ENCODE measurements at regions not wholly inside any gene's neighbourhood (a gene's known extent, or its start where the extent isn't known, plus 50 kb on each side); places are given as distances from the start of the nearest gene placed in this dataset.

DNA sequence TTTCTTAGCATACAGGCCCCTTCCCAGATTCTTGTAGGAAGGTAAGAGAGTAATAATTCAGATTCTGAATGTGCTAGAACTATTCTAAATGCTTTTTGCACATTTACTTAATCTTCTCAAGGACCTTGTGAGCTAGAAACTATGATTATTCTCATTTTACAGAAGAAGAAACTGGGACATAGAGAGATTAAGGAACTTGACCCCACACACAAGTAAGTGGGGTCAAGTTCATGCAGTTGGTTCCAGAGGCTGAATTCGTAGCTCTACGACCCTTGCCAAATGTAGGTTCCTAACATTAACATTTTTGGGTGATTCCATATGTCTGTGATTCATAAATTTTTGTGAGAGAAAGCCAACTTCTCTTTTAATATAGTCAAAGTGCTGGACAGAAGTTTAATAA lies 238.1 kb downstream of the LACC1 start:
- Histone ChIP-seq H3K4me3 (ENCODE audit: low read length) (no peak overlapping the region), H2BK5ac (ENCODE audit: low read length) (no peak overlapping the region), H2AK5ac (ENCODE audit: low read length) (no peak overlapping the region), H4K5ac (ENCODE audit: low read length) (no peak overlapping the region), H3K36me3 (ENCODE audit: control insufficient read depth, insufficient read depth, low read length) (no peaks in the 10 kb centered on the region), H3K79me2 (ENCODE audit: control insufficient read depth, insufficient read depth, low read length) (no peaks in the 10 kb centered on the region), H3K27me3 (ENCODE audit: insufficient read depth, low read length, poor library complexity) (no peaks in the 10 kb centered on the region), H4K8ac (ENCODE audit: low read depth, low read length) (no peak overlapping the region), H3K18ac (ENCODE audit: low read length) (no peak overlapping the region), H3K4ac (ENCODE audit: low read depth, low read length) (no peak overlapping the region), H3K79me1 (ENCODE audit: low read length) (no peaks in the 10 kb centered on the region), H3K23ac (ENCODE audit: low read length) (no peak overlapping the region), H2BK120ac (ENCODE audit: low read depth, low read length) (no peak overlapping the region), H3K4me1 (ENCODE audit: control insufficient read depth, low read depth, low read length) (no peaks in the 10 kb centered on the region), H3K9ac (ENCODE audit: low read length) (no peak overlapping the region), H3K27ac (ENCODE audit: low read depth, low read length) (no peak overlapping the region), H3K4me2 (ENCODE audit: low read length) (no peak overlapping the region), H2BK15ac (replicated peaks; ENCODE audit: low read depth) (no peak overlapping the region), H3K56ac (ENCODE audit: low read length) (no peak overlapping the region)
- no CpG with 5 or more reads among the region's 2 CpGs for WGBS (ENCODE audit: extremely low coverage, insufficient coverage, low lambda C conversion rate)
- DNase-seq, result no peak

DNA sequence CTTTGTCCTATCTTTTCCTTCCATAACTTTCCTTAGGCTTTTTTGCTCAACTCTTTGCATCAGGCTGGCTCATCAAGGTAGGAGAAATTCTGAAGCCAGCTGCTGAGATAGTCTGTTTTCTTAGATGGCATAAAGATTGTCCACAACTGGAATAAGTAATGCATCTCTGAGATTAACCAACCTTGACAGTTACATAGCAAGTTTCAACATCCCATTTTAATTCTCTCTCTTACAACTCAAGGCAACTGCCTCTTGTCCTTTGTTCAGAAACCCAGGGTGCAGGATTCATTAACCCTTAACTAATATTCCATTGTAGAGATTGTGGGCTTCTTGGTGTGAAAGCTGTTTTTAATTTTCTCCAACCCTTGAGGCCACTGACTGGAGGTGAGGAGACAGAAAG lies 239.2 kb downstream of the LACC1 start:
- Histone ChIP-seq H3K18ac (ENCODE audit: low read length) (no peak overlapping the region), H3K4ac (ENCODE audit: low read depth, low read length) (no peak overlapping the region), H3K27me3 (ENCODE audit: insufficient read depth, low read length, poor library complexity) (no peaks in the 10 kb centered on the region), H4K5ac (ENCODE audit: low read length) (no peak overlapping the region), H3K27ac (ENCODE audit: low read depth, low read length) (no peak overlapping the region), H2BK5ac (ENCODE audit: low read length) (no peak overlapping the region), H2BK15ac (replicated peaks; ENCODE audit: low read depth) (no peak overlapping the region), H3K23ac (ENCODE audit: low read length) (no peak overlapping the region), H3K4me3 (ENCODE audit: low read length) (no peak overlapping the region), H3K56ac (ENCODE audit: low read length) (no peak overlapping the region), H3K79me2 (ENCODE audit: control insufficient read depth, insufficient read depth, low read length) (no peaks in the 10 kb centered on the region), H2AK5ac (ENCODE audit: low read length) (no peak overlapping the region), H3K36me3 (ENCODE audit: control insufficient read depth, insufficient read depth, low read length) (no peaks in the 10 kb centered on the region), H3K4me1 (ENCODE audit: control insufficient read depth, low read depth, low read length) (no peaks in the 10 kb centered on the region), H3K79me1 (ENCODE audit: low read length) (no peaks in the 10 kb centered on the region), H4K8ac (ENCODE audit: low read depth, low read length) (no peak overlapping the region), H3K4me2 (ENCODE audit: low read length) (no peak overlapping the region), H3K9ac (ENCODE audit: low read length) (no peak overlapping the region), H2BK120ac (ENCODE audit: low read depth, low read length) (no peak overlapping the region)
- no peak for DNase-seq

- no CpG with 5 or more reads among the region's 2 CpGs for WGBS (ENCODE audit: extremely low coverage, insufficient coverage, low lambda C conversion rate)
- Histone ChIP-seq H3K27ac (ENCODE audit: low read depth, low read length) (no peak overlapping the region), H4K8ac (ENCODE audit: low read depth, low read length) (no peak overlapping the region), H3K36me3 (ENCODE audit: control insufficient read depth, insufficient read depth, low read length) (no peaks in the 10 kb centered on the region), H4K5ac (ENCODE audit: low read length) (no peak overlapping the region), H2BK15ac (replicated peaks; ENCODE audit: low read depth) (no peak overlapping the region), H2BK5ac (ENCODE audit: low read length) (no peak overlapping the region), H3K4me3 (ENCODE audit: low read length) (no peak overlapping the region), H2BK120ac (ENCODE audit: low read depth, low read length) (no peak overlapping the region), H3K79me2 (ENCODE audit: control insufficient read depth, insufficient read depth, low read length) (no peaks in the 10 kb centered on the region), H3K56ac (ENCODE audit: low read length) (no peak overlapping the region), H3K79me1 (ENCODE audit: low read length) (no peaks in the 10 kb centered on the region), H3K27me3 (ENCODE audit: insufficient read depth, low read length, poor library complexity) (no peaks in the 10 kb centered on the region), H2AK5ac (ENCODE audit: low read length) (no peak overlapping the region), H3K4me2 (ENCODE audit: low read length) (no peak overlapping the region), H3K4me1 (ENCODE audit: control insufficient read depth, low read depth, low read length) (no peaks in the 10 kb centered on the region), H3K23ac (ENCODE audit: low read length) (no peak overlapping the region), H3K9ac (ENCODE audit: low read length) (no peak overlapping the region), H3K4ac (ENCODE audit: low read depth, low read length) (no peak overlapping the region), H3K18ac (ENCODE audit: low read length) (no peak overlapping the region)
- no peak for DNase-seq
Measured at GRCh38 chr13:44120043-44120442, 240.3 kb downstream of the LACC1 start.

GRCh38 chr13:44120849-44121755 lies 241.4 kb downstream of the LACC1 start:
- Histone ChIP-seq H3K23ac (ENCODE audit: low read length) (no peak overlapping the region), H3K4me3 (ENCODE audit: low read length) (no peak overlapping the region), H3K4ac (ENCODE audit: low read depth, low read length) (no peak overlapping the region), H3K27ac (ENCODE audit: low read depth, low read length) (no peak overlapping the region), H3K56ac (ENCODE audit: low read length) (no peak overlapping the region), H2BK120ac (ENCODE audit: low read depth, low read length) (no peak overlapping the region), H3K4me1 (ENCODE audit: control insufficient read depth, low read depth, low read length) (no peaks in the 10 kb centered on the region), H3K9ac (ENCODE audit: low read length) (no peak overlapping the region), H4K8ac (ENCODE audit: low read depth, low read length) (no peak overlapping the region), H3K27me3 (ENCODE audit: insufficient read depth, low read length, poor library complexity) (no peaks in the 10 kb centered on the region), H3K18ac (ENCODE audit: low read length) (no peak overlapping the region), H3K36me3 (ENCODE audit: control insufficient read depth, insufficient read depth, low read length) (no peaks in the 10 kb centered on the region), H2BK5ac (ENCODE audit: low read length) (no peak overlapping the region), H3K4me2 (ENCODE audit: low read length) (no peak overlapping the region), H3K79me2 (ENCODE audit: control insufficient read depth, insufficient read depth, low read length) (no peaks in the 10 kb centered on the region), H3K79me1 (ENCODE audit: low read length) (no peaks in the 10 kb centered on the region), H2AK5ac (ENCODE audit: low read length) (no peak overlapping the region), H2BK15ac (replicated peaks; ENCODE audit: low read depth) (no peak overlapping the region), H4K5ac (ENCODE audit: low read length) (no peak overlapping the region)
- no peak for DNase-seq
- WGBS (ENCODE audit: extremely low coverage, insufficient coverage, low lambda C conversion rate), result no CpG with 5 or more reads among the region's 9 CpGs

- no peak overlapping the region for H4K5ac ChIP-seq (ENCODE audit: low read length)
- no peak overlapping the region for H3K4me3 ChIP-seq (ENCODE audit: low read length)
- H3K4me1 ChIP-seq (ENCODE audit: control insufficient read depth, low read depth, low read length), result no peaks in the 10 kb centered on the region
- H3K79me2 ChIP-seq (ENCODE audit: control insufficient read depth, insufficient read depth, low read length), result no peaks in the 10 kb centered on the region
- no peak overlapping the region for H2AK5ac ChIP-seq (ENCODE audit: low read length)
- no peak overlapping the region for H3K9ac ChIP-seq (ENCODE audit: low read length)
- no peaks in the 10 kb centered on the region for H3K36me3 ChIP-seq (ENCODE audit: control insufficient read depth, insufficient read depth, low read length)
- H2BK5ac ChIP-seq (ENCODE audit: low read length), result no peak overlapping the region
- H3K27me3 ChIP-seq (ENCODE audit: insufficient read depth, low read length, poor library complexity), result no peaks in the 10 kb centered on the region
- H4K8ac ChIP-seq (ENCODE audit: low read depth, low read length), result no peak overlapping the region
- no peak overlapping the region for H3K4ac ChIP-seq (ENCODE audit: low read depth, low read length)
- H3K79me1 ChIP-seq (ENCODE audit: low read length), result no peaks in the 10 kb centered on the region
- no peak for DNase-seq
- no peak overlapping the region for H3K4me2 ChIP-seq (ENCODE audit: low read length)
- no peak overlapping the region for H3K23ac ChIP-seq (ENCODE audit: low read length)
- no peak overlapping the region for H2BK15ac ChIP-seq (replicated peaks; ENCODE audit: low read depth)
- H3K27ac ChIP-seq (ENCODE audit: low read depth, low read length), result no peak overlapping the region
- WGBS (ENCODE audit: extremely low coverage, insufficient coverage, low lambda C conversion rate), result no CpG with 5 or more reads among the region's 1 CpG
- H3K18ac ChIP-seq (ENCODE audit: low read length), result no peak overlapping the region
- H3K56ac ChIP-seq (ENCODE audit: low read length), result no peak overlapping the region
- no peak overlapping the region for H2BK120ac ChIP-seq (ENCODE audit: low read depth, low read length)
Measured at GRCh38 chr13:44124352-44124751, 244.6 kb downstream of the LACC1 start.

DNA sequence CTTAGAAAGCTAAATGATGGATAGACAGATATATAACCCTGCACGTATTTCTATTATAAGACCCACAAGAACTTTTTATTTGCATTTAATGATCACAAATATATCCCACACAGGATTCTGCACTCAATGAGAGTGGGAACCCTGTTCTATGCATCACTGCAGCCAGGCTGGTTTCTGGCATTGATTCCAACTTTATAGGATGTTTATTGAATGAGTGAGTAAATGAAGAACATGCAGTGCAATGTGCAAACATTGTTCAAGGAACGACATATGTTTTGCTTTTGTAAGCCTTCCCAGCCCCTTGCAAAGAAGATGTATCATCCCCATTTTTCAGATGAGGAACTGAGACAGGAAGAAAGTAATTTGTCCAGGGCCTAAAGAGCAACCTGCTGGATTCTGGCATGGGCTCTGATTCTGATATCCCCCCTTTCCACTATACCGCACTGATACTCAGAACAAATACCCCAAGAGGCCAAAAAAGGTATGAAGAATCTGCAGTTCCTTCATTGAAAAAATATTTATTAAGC lies 246.3 kb downstream of the LACC1 start:
- H2BK5ac ChIP-seq (ENCODE audit: low read length), result no peak overlapping the region
- H3K18ac ChIP-seq (ENCODE audit: low read length), result no peak overlapping the region
- H3K23ac ChIP-seq (ENCODE audit: low read length), result no peak overlapping the region
- H3K36me3 ChIP-seq (ENCODE audit: control insufficient read depth, insufficient read depth, low read length), result no peaks in the 10 kb centered on the region
- H3K4me1 ChIP-seq (ENCODE audit: control insufficient read depth, low read depth, low read length), result no peaks in the 10 kb centered on the region
- no peaks in the 10 kb centered on the region for H3K79me1 ChIP-seq (ENCODE audit: low read length)
- no peak overlapping the region for H4K8ac ChIP-seq (ENCODE audit: low read depth, low read length)
- H3K27me3 ChIP-seq (ENCODE audit: insufficient read depth, low read length, poor library complexity), result no peaks in the 10 kb centered on the region
- H2BK15ac ChIP-seq (replicated peaks; ENCODE audit: low read depth), result no peak overlapping the region
- no peak overlapping the region for H3K4ac ChIP-seq (ENCODE audit: low read depth, low read length)
- no peak for DNase-seq
- no peak overlapping the region for H4K5ac ChIP-seq (ENCODE audit: low read length)
- H3K4me2 ChIP-seq (ENCODE audit: low read length), result no peak overlapping the region
- no peak overlapping the region for H2BK120ac ChIP-seq (ENCODE audit: low read depth, low read length)
- H3K56ac ChIP-seq (ENCODE audit: low read length), result no peak overlapping the region
- no peaks in the 10 kb centered on the region for H3K79me2 ChIP-seq (ENCODE audit: control insufficient read depth, insufficient read depth, low read length)
- H3K4me3 ChIP-seq (ENCODE audit: low read length), result no peak overlapping the region
- no peak overlapping the region for H3K9ac ChIP-seq (ENCODE audit: low read length)
- no peak overlapping the region for H3K27ac ChIP-seq (ENCODE audit: low read depth, low read length)
- WGBS (ENCODE audit: extremely low coverage, insufficient coverage, low lambda C conversion rate), result no CpG with 5 or more reads among the region's 3 CpGs
- H2AK5ac ChIP-seq (ENCODE audit: low read length), result no peak overlapping the region
